ENCODE measurements at regions not wholly inside any gene's neighbourhood (a gene's known extent, or its start where the extent isn't known, plus 50 kb on each side); places are given as distances from the start of the nearest gene placed in this dataset.

- Histone ChIP-seq H3K4me1 (no peaks in the 10 kb centered on the region), H3K4me3 (no peak overlapping the region), H3K9me3 (no peaks in the 10 kb centered on the region), H3K27ac (no peak overlapping the region), H3K36me3 (no peaks in the 10 kb centered on the region), H3K27me3 (no peaks in the 10 kb centered on the region)
- DNase-seq, result no peak
- TF ChIP-seq POLR2A (IDR thresholded peaks at IDR 0.05), result no peak
- TF ChIP-seq, protein P1, sequence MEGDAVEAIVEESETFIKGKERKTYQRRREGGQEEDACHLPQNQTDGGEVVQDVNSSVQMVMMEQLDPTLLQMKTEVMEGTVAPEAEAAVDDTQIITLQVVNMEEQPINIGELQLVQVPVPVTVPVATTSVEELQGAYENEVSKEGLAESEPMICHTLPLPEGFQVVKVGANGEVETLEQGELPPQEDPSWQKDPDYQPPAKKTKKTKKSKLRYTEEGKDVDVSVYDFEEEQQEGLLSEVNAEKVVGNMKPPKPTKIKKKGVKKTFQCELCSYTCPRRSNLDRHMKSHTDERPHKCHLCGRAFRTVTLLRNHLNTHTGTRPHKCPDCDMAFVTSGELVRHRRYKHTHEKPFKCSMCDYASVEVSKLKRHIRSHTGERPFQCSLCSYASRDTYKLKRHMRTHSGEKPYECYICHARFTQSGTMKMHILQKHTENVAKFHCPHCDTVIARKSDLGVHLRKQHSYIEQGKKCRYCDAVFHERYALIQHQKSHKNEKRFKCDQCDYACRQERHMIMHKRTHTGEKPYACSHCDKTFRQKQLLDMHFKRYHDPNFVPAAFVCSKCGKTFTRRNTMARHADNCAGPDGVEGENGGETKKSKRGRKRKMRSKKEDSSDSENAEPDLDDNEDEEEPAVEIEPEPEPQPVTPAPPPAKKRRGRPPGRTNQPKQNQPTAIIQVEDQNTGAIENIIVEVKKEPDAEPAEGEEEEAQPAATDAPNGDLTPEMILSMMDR (IDR thresholded peaks at IDR 0.05), result peak in 2 of 6 experiments; percentile 22 to 29
Measured at GRCh38 chr22:27331526-27332281, 469.9 kb downstream of the MN1 start.

- TF ChIP-seq POLR2A (IDR thresholded peaks at IDR 0.05), result no peak
- TF ChIP-seq, protein P1 (IDR thresholded peaks at IDR 0.05), result no peak
- DNase-seq, result no peak
- H3K4me3 ChIP-seq, result no peak overlapping the region
- H3K9me3 ChIP-seq, result no peaks in the 10 kb centered on the region
- no peaks in the 10 kb centered on the region for H3K36me3 ChIP-seq
- H3K4me1 ChIP-seq, result no peaks in the 10 kb centered on the region
- H3K27ac ChIP-seq, result no peak overlapping the region
- H3K27me3 ChIP-seq, result no peaks in the 10 kb centered on the region
Measured at GRCh38 chr22:27335102-27335660, 466.4 kb downstream of the MN1 start.

DNA sequence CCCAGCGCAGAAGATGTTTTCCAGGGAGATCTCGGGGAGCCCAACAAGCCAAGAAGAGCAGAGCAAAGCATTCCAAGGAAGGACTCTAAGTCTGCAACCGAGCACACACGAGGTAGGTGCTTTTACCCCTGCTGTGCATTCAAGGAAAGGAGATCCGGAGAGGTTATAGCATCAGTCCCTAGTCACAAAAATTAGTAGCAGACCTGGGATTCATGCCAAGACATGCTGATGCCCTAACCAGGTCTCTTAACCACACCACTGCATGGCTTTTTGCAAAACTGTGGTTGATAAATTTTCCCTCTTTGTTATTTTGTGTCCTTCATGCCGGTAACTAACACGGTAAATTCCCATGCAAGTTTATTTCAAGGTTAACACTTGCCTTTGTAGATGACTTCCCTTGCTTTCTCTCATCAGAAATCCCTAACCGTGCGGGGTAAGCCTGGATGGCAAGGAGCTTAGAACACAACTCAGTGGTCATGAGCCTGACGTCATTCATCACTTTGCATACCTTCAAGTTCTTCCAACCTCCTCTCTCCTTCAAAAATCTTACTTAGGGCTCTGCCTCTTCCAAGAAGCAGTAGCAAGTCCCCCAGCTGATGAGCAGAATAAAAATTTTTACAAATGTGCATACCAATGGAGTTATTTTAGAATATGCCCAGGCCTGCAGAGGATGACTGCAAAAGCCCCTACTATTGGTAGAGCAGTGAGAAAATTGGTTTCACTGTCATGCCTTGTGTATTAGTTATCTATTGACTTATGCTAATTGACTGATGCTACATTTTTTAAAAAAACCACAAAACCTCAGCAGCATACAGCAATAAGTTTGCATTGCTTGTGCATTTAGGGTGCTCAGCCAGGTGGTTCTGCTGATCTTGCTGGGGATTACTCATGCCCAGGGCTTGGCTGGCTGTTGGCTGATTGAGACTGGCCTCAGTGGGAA is 465.1 kb downstream of the MN1 start:
- Histone ChIP-seq H3K27me3 (no peaks in the 10 kb centered on the region), H3K4me1 (no peaks in the 10 kb centered on the region), H3K9me3 (no peaks in the 10 kb centered on the region), H3K36me3 (no peaks in the 10 kb centered on the region), H3K4me3 (no peak overlapping the region), H3K27ac (no peak overlapping the region)
- TF ChIP-seq, protein P1 (IDR thresholded peaks at IDR 0.05), result no peak
- no peak for TF ChIP-seq POLR2A (IDR thresholded peaks at IDR 0.05)
- DNase-seq, result no peak

DNA sequence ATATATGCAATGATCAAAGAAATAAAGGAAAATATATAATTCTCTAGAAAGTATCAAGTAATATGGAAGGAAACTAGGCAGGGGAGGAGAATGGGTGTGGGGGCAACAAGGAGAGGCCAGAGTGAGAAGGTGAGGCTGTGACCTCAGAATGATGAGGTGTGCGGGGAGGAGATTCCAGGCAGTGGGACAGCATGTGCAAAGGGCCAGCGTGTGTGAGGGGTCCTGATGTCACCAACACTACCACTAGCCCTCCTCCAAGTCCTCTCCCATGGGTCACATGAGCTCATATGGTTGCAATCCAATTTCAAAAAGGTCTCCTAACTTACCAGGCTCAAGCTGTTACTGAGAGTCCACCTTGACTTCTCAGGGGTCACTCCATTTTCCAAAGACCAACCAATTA is 463.9 kb downstream of the MN1 start:
- no peak overlapping the region for H3K4me3 ChIP-seq
- TF ChIP-seq POLR2A (IDR thresholded peaks at IDR 0.05), result no peak
- TF ChIP-seq, protein P1 (IDR thresholded peaks at IDR 0.05), result no peak
- no peak for DNase-seq
- no peaks in the 10 kb centered on the region for H3K9me3 ChIP-seq
- no peaks in the 10 kb centered on the region for H3K27me3 ChIP-seq
- H3K4me1 ChIP-seq, result no peaks in the 10 kb centered on the region
- H3K27ac ChIP-seq, result no peak overlapping the region
- H3K36me3 ChIP-seq, result no peaks in the 10 kb centered on the region

DNA sequence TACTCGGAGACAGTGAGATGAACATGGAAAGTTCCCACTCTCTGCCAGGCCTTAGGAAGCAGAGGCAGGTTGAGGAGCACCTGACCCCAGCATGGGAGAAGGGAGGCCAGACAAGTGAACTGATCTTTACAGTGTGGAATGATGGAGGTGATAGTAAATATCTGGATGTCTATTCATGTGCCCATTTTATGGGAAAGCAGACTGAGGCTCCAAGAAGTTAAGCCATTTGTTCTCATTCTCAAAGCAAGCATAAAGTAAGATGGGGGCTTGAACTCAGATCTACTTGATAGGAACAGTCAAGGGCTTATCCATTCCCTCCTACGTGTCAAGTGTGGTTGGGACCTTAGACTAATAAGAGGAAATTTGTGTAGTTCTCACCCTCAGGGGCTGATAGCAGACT is 461.5 kb downstream of the MN1 start:
- Histone ChIP-seq H3K27me3 (no peaks in the 10 kb centered on the region), H3K27ac (no peak overlapping the region), H3K4me3 (no peak overlapping the region), H3K4me1 (no peaks in the 10 kb centered on the region), H3K9me3 (no peaks in the 10 kb centered on the region), H3K36me3 (no peaks in the 10 kb centered on the region)
- TF ChIP-seq POLR2A (IDR thresholded peaks at IDR 0.05), result no peak
- TF ChIP-seq, protein P1 (IDR thresholded peaks at IDR 0.05), result no peak
- DNase-seq, result no peak

All from Peyer's patch (tissue), 4 donors.